ENCODE measurements at regions not wholly inside any gene's neighbourhood (a gene's known extent, or its start where the extent isn't known, plus 50 kb on each side); places are given as distances from the start of the nearest gene placed in this dataset.

- no peak for TF ChIP-seq POLR2A (IDR thresholded peaks at IDR 0.05)
- TF ChIP-seq, protein P1, sequence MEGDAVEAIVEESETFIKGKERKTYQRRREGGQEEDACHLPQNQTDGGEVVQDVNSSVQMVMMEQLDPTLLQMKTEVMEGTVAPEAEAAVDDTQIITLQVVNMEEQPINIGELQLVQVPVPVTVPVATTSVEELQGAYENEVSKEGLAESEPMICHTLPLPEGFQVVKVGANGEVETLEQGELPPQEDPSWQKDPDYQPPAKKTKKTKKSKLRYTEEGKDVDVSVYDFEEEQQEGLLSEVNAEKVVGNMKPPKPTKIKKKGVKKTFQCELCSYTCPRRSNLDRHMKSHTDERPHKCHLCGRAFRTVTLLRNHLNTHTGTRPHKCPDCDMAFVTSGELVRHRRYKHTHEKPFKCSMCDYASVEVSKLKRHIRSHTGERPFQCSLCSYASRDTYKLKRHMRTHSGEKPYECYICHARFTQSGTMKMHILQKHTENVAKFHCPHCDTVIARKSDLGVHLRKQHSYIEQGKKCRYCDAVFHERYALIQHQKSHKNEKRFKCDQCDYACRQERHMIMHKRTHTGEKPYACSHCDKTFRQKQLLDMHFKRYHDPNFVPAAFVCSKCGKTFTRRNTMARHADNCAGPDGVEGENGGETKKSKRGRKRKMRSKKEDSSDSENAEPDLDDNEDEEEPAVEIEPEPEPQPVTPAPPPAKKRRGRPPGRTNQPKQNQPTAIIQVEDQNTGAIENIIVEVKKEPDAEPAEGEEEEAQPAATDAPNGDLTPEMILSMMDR (IDR thresholded peaks at IDR 0.05): no peak
Measured at GRCh38 chr13:55298201-55298600, 1842.5 kb upstream of the PRR20A start.

All from Peyer's patch (tissue), 4 donors.